LNCAP (cell line): ENCODE measurements at regions not wholly inside any gene's neighbourhood (a gene's known extent, or its start where the extent isn't known, plus 50 kb on each side); places are given as distances from the start of the nearest gene placed in this dataset.

Source experiments
- TF ChIP-seq, protein P1 (sequence below): fragments of 450-650 bp; IDR thresholded peaks from 2 replicates; pipeline ENCODE4 v1.5.1; 2017; ENCODE audit warnings: mild to moderate bottlenecking

DNA sequence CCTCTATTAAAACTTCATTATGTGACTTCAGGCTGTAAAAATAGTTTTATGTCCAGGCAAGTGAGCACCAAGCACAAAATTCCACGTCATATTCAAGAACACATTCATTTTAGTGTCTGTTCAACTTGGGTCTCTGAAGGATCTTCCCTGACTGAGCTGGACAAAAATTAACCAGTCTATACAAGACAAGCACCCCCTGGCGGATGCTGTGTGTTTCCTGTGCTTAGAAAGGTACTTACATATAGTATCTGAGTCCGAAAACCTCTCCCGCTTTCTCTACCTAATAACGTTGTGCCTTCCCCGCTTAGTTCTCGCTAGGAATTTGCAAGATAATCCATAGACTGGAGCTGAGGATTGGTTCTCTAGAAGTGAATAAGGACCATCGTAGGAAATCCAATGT, 2214.5 kb upstream of the TENM3 start:
- TF ChIP-seq, protein P1, sequence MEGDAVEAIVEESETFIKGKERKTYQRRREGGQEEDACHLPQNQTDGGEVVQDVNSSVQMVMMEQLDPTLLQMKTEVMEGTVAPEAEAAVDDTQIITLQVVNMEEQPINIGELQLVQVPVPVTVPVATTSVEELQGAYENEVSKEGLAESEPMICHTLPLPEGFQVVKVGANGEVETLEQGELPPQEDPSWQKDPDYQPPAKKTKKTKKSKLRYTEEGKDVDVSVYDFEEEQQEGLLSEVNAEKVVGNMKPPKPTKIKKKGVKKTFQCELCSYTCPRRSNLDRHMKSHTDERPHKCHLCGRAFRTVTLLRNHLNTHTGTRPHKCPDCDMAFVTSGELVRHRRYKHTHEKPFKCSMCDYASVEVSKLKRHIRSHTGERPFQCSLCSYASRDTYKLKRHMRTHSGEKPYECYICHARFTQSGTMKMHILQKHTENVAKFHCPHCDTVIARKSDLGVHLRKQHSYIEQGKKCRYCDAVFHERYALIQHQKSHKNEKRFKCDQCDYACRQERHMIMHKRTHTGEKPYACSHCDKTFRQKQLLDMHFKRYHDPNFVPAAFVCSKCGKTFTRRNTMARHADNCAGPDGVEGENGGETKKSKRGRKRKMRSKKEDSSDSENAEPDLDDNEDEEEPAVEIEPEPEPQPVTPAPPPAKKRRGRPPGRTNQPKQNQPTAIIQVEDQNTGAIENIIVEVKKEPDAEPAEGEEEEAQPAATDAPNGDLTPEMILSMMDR: peak; percentile 27; the same call in 1 of the 2 replicates

DNA sequence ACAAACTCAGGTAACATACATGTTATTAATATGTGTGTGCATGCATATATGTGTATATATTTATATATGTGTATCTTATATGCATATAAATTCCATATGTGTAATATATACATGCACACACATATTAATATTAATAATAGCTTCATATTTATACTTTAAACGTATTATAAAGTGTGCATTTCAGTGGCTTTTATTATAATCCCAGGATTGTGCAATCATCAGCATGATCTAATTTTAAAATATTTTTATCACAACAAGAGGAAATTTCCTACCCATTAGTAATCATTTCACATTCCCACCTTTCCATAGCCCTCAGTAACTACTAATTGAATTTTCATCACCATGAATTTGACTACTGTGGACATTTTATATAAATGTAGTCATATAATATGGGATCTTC, 2211.9 kb upstream of the TENM3 start:
- TF ChIP-seq, protein P1: no peak

DNA sequence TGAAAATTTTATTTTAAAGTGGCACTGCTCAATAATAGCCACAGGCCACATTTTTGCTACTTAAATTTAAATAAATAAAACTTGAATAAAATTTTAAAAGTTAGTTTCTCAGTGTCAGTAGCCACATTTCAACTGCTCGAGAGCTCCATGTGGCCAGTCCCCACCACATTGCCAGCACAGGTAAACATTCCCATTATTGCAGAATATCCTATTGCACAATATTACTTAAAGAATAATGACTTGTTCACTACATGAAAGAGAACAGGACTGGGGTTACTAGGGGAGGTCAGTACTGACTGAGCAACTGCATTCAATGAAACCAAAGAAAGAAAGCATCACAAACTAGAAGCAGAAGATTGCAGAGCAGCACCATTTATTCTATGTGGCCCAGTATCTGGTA, 2201.6 kb upstream of the TENM3 start:
- TF ChIP-seq, protein P1: no peak

DNA sequence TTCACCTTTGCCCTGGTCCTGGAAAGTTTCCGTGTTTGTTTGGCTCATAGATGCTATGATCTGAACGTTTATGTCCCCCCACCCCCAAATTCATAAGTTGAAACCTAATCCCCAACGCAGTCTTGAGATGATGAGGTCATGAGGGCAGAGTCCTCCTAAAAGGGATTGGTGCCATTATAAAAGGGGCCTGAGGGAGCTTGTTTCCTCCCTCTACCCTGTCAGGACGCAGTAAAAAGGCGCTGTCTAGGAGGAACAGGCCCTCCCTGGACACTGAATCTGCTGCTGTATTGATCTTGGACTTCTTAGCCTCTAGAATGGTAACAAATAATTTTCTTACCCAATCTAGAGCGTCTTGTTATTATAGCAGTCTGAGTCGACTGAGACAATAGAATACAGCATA, 2190.6 kb upstream of the TENM3 start:
- TF ChIP-seq, protein P1: no peak

DNA sequence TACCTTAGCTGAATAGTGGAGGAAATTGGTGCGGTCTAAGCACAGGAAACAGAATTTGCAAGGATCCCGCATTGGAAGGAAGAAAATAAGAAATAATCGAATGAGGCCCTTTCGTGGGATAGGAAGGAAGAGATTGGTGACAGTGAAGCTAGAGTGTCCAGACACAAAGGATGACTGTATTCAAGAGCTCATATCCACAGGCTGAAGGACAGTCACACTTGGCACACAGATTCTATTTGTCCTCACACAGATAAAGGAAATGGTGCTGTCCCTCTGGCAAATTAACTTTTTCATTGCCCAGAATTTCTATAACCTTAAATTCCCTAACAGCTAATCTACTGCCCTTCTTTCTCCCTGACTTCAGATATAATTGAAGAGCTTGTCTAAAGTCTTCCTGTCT, 2188.9 kb upstream of the TENM3 start:
- TF ChIP-seq, protein P1: no peak

DNA sequence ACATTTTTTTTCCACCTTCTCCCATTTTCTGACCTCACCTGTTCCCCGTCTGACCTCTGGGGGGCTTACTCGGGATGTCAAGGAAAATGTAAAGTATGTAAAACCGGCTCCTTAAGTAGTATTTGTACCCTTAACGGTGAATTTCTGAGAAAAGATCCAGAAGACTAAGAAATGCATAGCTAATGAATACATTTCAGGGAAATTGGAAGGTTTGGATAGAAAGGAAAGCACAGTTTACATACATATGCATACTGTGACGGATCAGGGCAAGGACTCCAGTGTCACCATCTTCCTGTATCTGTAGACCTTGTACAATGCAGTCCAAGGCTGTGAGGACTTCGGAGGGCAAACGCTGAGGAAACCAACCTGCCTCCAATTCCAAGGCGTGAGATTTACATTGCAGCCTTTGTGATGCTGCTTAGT, 2185.9 kb upstream of the TENM3 start:
- TF ChIP-seq, protein P1: 0 out of 2 replicates have a peak, but pooled peaks have one; percentile 8

DNA sequence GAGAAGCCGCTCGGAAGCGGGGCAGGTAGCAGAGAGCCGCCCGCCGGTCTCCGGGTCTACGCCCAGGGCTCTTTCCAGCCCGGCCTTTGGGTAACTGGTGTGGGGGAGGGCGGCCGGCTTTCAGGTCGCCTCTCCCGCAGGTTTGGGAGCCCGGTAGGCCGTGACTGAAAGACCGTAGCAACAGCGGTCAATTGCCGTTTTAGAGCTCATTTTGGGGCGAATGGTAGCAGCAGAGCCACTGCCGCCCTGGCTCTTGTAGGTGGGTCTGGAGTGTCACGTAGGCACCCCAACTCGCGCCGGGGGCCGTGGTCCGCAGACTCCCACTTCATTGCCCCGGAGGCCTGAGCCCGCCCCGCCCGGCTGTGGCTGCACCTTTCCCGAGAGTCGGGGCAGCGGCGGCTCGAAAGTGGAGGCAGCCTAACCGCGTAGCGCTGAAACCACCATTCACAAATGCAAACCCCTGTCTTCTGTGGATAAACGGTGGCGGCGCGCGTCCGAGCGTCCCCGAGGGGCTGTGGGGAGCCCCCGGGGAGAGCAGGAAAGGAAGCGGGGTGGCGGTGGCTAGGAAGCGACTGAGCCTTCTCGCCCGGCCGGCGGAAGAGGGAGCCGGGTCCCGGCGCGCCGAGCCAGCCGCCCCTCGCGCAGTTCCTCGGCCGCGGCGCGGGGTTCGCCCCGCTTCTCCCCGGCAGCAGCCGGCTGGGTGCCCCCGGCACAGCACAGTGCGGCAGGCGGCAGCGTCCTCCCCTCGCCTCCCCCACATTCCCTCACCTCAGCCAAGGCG, 2185.1 kb upstream of the TENM3 start:
- TF ChIP-seq, protein P1: no peak
